Heart left ventricle (tissue), 16 donors: ENCODE measurements at regions not wholly inside any gene's neighbourhood (a gene's known extent, or its start where the extent isn't known, plus 50 kb on each side); places are given as distances from the start of the nearest gene placed in this dataset.

Experiments
- ATAC-seq, 4 donors: fragments of 200-7000 bp; cut with Tn5 transposase; one replicate each; pipeline ENCODE4 v1.9.1; 2020 to 2022; ENCODE audit warnings: moderate library complexity in 4 of 4, mild to moderate bottlenecking in 3 of 4, moderate number of reproducible peaks in 1 of 4
- DNase-seq, 5 donors: peaks; one replicate each; pipeline ENCODE4 v3.0.0-alpha.2; 2020
- H3K27ac ChIP-seq, 12 donors: fragments of 200-600 bp; sonication (generic) in 4 of 12; one replicate each; pipeline versions ENCODE4 v1.5.0 to v1.8.0; 2016 to 2022; ENCODE audit warnings: mild to moderate bottlenecking in 2 of 12
- H3K27me3 ChIP-seq, 9 donors: fragments of 200-600 bp; sonication (generic) in 2 of 9; one replicate each; pipeline versions ENCODE4 v1.5.1 to v1.8.0; 2016 to 2022; ENCODE audit warnings: mild to moderate bottlenecking in 3 of 9
- H3K36me3 ChIP-seq, 9 donors: fragments of 200-600 bp; sonication (generic) in 2 of 9; one replicate each; pipeline versions ENCODE4 v1.5.0 to v1.8.0; 2018 to 2022; ENCODE audit warnings: mild to moderate bottlenecking in 2 of 9
- H3K4me1 ChIP-seq, 12 donors: fragments of 200-600 bp; sonication (generic) in 4 of 12; one replicate each; pipeline versions ENCODE4 v1.5.0 to v1.8.0; 2016 to 2022; ENCODE audit warnings: mild to moderate bottlenecking in 3 of 12
- H3K4me3 ChIP-seq, 12 donors: fragments of 200-600 bp; sonication (generic) in 4 of 12; one replicate each; pipeline versions ENCODE4 v1.5.0 to v1.8.0; 2017 to 2022; ENCODE audit warnings: mild to moderate bottlenecking in 9 of 12, moderate library complexity in 4 of 12
- H3K9me3 ChIP-seq, 12 donors: fragments of 200-600 bp; sonication (generic) in 4 of 12; one replicate each; pipeline versions ENCODE4 v1.5.0 to v1.8.0; 2016 to 2022; ENCODE audit warnings: mild to moderate bottlenecking in 1 of 12
- POLR2A ChIP-seq, 2 donors: fragments of 450-650 bp; IDR thresholded peaks; one replicate each; pipeline ENCODE4 v1.6.1; 2017; ENCODE audit warnings: antibody characterized with exemption in 2 of 2, mild to moderate bottlenecking in 2 of 2, moderate library complexity in 2 of 2
- WGBS, 4 donors: extraction: QIAGEN DNeasy Blood & Tissue Kit in 2 of 4; methylation state at CpG; one replicate each; pipeline versions ENCODE4 v1.1.5 to v1.1.7; 2013 to 2018; 5-methylcytosine and 5-hydroxymethylcytosine counted together
- intact Hi-C, 10 donors: fragments of 100-400 bp; cut with DNase I; formaldehyde crosslinking; loops; one replicate each; pipeline versions ENCODE4 v1.11.1 to v1.14.2; 2022
- TF ChIP-seq, protein P1 (sequence below), 12 donors: fragments of 200-600 bp; sonication (generic) in 4 of 12; IDR thresholded peaks; one replicate each; pipeline versions ENCODE4 v1.5.0 to v1.8.0; 2018 to 2022; ENCODE audit warnings: antibody characterized with exemption in 12 of 12, mild to moderate bottlenecking in 5 of 12
- donor health status: ischemic (EF 13 %, LVEDD 7.1; RV severe dilation, severe dysfunction).
- donor health status: healthy with polysubstance abuse.
- donor health status: DM: no; HTN: yes; CAD: no.
- donor health status: DM: no; HTN: no; CAD: no.
- donor health status: ischemic (EF 25% LVEDD 6.9; RV normal size, moderate dysfunction).
- donor health status: ischemic (EF 25% LVEDD 5.7; RV mildly dilated, moderate dysfunction).
- donor health status: healthy.
- donor health status: DM: yes; HTN: yes; CAD: no.
- donor health status: ischemic (EF 35%, LVEDD 5.7; RV mildly dilated, moderate dysfunction).
- donor health status: nonischemic (EF 11% LVEDD 7.7; RV severe dilation, severe dysfunction).
- donor health status: DM: yes; HTN: yes; CAD: no.
- donor health status: PGD.
- donor health status: ischemic (EF 29% LVEDD 5.4; RV normal size, mild dysfunction).
- donor health status: nonischemic (EF 23%, LVEDD 6.1; RV moderate dilation, normal function).

GRCh38 chr2:14843507-14844204, 211.1 kb downstream of the LRATD1 start:
- Histone ChIP-seq H3K4me1 (no peaks in the 10 kb centered on the region), H3K4me3 (no peak overlapping the region), H3K27ac (no peak overlapping the region), H3K27me3 (no peaks in the 10 kb centered on the region), H3K36me3 (no peaks in the 10 kb centered on the region), H3K9me3 (peaks cover 0 to 32% (median 1%) of the 10 kb centered on the region in 12 donors)
- 81 to 91% (median 84%) methylated on average over 5 of the region's 5 CpGs for WGBS, 4 donors
- TF ChIP-seq, protein P1, sequence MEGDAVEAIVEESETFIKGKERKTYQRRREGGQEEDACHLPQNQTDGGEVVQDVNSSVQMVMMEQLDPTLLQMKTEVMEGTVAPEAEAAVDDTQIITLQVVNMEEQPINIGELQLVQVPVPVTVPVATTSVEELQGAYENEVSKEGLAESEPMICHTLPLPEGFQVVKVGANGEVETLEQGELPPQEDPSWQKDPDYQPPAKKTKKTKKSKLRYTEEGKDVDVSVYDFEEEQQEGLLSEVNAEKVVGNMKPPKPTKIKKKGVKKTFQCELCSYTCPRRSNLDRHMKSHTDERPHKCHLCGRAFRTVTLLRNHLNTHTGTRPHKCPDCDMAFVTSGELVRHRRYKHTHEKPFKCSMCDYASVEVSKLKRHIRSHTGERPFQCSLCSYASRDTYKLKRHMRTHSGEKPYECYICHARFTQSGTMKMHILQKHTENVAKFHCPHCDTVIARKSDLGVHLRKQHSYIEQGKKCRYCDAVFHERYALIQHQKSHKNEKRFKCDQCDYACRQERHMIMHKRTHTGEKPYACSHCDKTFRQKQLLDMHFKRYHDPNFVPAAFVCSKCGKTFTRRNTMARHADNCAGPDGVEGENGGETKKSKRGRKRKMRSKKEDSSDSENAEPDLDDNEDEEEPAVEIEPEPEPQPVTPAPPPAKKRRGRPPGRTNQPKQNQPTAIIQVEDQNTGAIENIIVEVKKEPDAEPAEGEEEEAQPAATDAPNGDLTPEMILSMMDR (IDR thresholded peaks at IDR 0.05) = no peak
- TF ChIP-seq POLR2A (IDR thresholded peaks at IDR 0.05) = no peak
- DNase-seq (no peak), ATAC-seq (no peak)
- intact Hi-C loops = no loop called here

DNA sequence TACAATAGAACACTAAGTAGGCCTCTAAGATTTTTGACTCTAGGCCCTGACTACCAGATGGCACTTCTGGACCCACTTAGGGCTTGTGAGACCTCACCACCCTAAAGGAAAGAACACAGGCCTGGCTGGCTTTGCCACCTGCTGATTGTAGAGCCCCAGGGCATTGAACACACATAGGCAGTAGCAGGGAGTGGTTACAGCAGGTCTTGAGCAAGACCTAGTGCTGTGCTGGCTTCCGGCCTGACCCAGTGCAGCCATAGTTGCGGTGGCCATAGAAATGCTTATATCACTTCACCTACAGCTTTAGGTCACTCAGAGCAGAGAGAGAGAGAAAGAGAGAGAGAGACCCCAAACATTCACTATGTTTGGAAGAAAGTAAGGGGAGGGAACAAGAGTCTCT, 223.2 kb downstream of the LRATD1 start:
- Histone ChIP-seq H3K4me3 (no peak overlapping the region), H3K27me3 (no peaks in the 10 kb centered on the region), H3K27ac (no peak overlapping the region), H3K4me1 (no peaks in the 10 kb centered on the region), H3K36me3 (no peaks in the 10 kb centered on the region), H3K9me3 (peaks cover 0 to 33% (median 7%) of the 10 kb centered on the region in 12 donors)
- intact Hi-C loops = no loop called here
- DNase-seq (no peak), ATAC-seq (no peak)
- TF ChIP-seq, protein P1 (IDR thresholded peaks at IDR 0.05) = no peak
- no peak for TF ChIP-seq POLR2A (IDR thresholded peaks at IDR 0.05)
- WGBS, 4 donors = 95 to 100% (median 98%) methylated on average over 1 to 2 of the region's 2 CpGs

DNA sequence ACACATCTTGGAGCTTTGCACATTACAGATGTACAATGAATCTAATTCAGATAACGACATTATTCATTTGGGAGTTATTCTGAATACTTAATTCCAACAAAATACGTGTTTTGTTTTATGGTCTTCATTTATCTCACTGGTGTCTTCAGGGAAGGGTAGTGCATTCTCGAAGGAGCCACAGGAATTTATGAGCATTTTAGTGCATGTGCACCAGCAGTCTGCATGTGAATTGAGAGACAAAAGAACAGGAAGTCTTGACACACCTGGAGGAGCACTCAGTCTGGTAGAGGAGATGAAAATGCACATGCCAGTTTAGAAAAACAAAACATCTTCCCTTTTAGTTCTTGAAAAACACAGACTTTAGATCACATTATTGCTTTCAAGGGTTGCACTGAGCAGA, 228.7 kb downstream of the LRATD1 start:
- WGBS, 4 donors = 60 to 67% (median 62%) methylated on average over 3 of the region's 3 CpGs
- Histone ChIP-seq H3K36me3 (no peaks in the 10 kb centered on the region), H3K9me3 (peaks cover 0 to 19% (median 1%) of the 10 kb centered on the region in 12 donors), H3K4me1 (no peaks in the 10 kb centered on the region), H3K4me3 (no peak overlapping the region), H3K27ac (no peak overlapping the region), H3K27me3 (no peaks in the 10 kb centered on the region)
- no peak for TF ChIP-seq POLR2A (IDR thresholded peaks at IDR 0.05)
- ATAC-seq = no peak
- no peak for DNase-seq
- intact Hi-C loops = no loop called here

DNA sequence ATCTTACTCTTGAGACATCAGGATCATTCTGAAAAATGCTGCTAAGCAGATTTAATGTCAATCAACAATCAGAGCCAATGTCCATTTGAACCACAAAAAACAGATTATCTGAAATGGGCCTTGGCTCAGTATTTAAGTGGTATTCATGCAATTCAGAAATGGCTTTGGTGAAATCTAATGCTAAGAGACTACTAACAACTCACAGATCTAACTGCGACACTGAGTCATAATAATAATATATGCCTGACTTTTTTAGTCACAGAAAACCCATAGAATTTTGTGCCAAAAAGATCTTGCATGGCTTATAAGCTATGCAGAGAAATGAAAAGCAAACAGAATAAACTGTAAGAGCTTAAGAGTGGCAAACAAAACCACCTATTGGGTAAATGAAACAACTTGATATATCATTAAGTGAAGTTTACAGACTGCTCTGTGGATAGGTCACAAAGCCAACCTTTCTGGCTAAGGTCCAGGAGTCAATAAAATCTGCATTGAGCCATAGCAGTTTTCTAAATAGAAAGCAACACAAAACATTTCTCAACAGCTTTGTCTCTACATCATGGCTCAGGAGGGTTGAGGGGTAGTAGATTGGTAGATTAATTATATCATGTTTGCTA, 234.3 kb downstream of the LRATD1 start:
- 92 to 96% (median 94%) methylated on average over 1 of the region's 1 CpG for WGBS, 4 donors
- Histone ChIP-seq H3K27ac (no peak overlapping the region), H3K4me1 (no peaks in the 10 kb centered on the region), H3K36me3 (no peaks in the 10 kb centered on the region), H3K9me3 (peaks cover 0 to 13% (median 0%) of the 10 kb centered on the region in 12 donors), H3K27me3 (no peaks in the 10 kb centered on the region), H3K4me3 (no peak overlapping the region)
- TF ChIP-seq POLR2A (IDR thresholded peaks at IDR 0.05) = no peak
- TF ChIP-seq, protein P1 (IDR thresholded peaks at IDR 0.05) = no peak
- no peak for DNase-seq
- ATAC-seq = no peak
- intact Hi-C loops = no loop called here
